Activated B cell treated with CpG ODN at 0.5 μM for 24 hours (primary cell): ENCODE measurements at regions not wholly inside any gene's neighbourhood (a gene's known extent, or its start where the extent isn't known, plus 50 kb on each side); places are given as distances from the start of the nearest gene placed in this dataset.

Experiments
- ATAC-seq: fragments of 200-7000 bp; cut with Tn5 transposase; one replicate; pipeline ENCODE4 v1.10.0; 2021; ENCODE audit warnings: low read depth, mild to moderate bottlenecking, moderate library complexity
- CTCF ChIA-PET: fragments of 350-600 bp; sonication (Branson Sonifier 250); formaldehyde crosslinking; loops from one replicate; lab custom pipeline; 2021; ENCODE audit warnings: antibody characterized with exemption; lab: Charles Lee
- POLR2A ChIA-PET: fragments of 350-600 bp; sonication (Branson Sonifier 250); formaldehyde crosslinking; loops from one replicate; lab custom pipeline; 2021; ENCODE audit warnings: antibody characterized with exemption; lab: Charles Lee
- DNase-seq: peaks from one replicate; pipeline ENCODE4 v3.0.0; 2022
- H3K27ac Mint-ChIP-seq: one replicate; pipeline ENCODE4 v1.8.0; 2020; ENCODE audit warnings: mixed read lengths
- H3K27me3 Mint-ChIP-seq: one replicate; pipeline ENCODE4 v1.8.0; 2021; ENCODE audit warnings: mixed read lengths
- H3K36me3 Mint-ChIP-seq: one replicate; pipeline ENCODE4 v1.8.0; 2021; ENCODE audit warnings: low read depth, mixed read lengths
- H3K4me1 Mint-ChIP-seq: one replicate; pipeline ENCODE4 v1.8.0; 2021; ENCODE audit warnings: mixed read lengths
- H3K4me3 Mint-ChIP-seq: one replicate; pipeline ENCODE4 v1.8.0; 2020; ENCODE audit warnings: mild to moderate bottlenecking, mixed read lengths
- H3K9me3 Mint-ChIP-seq: one replicate; pipeline ENCODE4 v1.8.0; 2020; ENCODE audit warnings: mixed read lengths
- intact Hi-C: fragments of 100-400 bp; cut with micrococcal nuclease; formaldehyde crosslinking; loops from one replicate; pipeline ENCODE4 v1.15.1; 2024
- TF ChIP-seq, protein P1 (sequence below): fragments of 200-600 bp; IDR thresholded peaks from one replicate; pipeline ENCODE4 v1.8.0; 2022; ENCODE audit warnings: antibody characterized with exemption, mild to moderate bottlenecking

DNA sequence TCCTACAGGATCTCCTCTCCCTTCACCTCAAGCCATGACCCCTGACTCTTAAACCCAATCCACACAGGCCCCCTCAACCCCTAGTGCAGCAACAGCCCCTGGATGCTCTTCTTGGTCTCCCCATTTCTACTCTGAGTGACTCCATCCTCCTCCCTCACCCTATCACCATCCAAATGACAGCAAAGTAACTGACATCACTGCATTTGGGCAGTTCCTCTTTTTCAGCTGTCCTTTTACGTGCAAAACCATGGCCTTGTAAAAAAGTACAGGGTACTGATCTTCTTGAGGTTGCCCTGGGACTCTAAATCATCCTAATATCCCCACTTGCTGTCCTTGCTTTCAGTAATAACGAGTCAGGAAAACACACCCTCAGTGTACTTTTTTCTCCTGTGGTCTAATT is 454.9 kb downstream of the ADRA2A start:
- no peaks in the 10 kb centered on the region for H3K9me3 Mint-ChIP-seq
- peaks cover 2% of the 10 kb centered on the region for H3K27me3 Mint-ChIP-seq
- TF ChIP-seq, protein P1, sequence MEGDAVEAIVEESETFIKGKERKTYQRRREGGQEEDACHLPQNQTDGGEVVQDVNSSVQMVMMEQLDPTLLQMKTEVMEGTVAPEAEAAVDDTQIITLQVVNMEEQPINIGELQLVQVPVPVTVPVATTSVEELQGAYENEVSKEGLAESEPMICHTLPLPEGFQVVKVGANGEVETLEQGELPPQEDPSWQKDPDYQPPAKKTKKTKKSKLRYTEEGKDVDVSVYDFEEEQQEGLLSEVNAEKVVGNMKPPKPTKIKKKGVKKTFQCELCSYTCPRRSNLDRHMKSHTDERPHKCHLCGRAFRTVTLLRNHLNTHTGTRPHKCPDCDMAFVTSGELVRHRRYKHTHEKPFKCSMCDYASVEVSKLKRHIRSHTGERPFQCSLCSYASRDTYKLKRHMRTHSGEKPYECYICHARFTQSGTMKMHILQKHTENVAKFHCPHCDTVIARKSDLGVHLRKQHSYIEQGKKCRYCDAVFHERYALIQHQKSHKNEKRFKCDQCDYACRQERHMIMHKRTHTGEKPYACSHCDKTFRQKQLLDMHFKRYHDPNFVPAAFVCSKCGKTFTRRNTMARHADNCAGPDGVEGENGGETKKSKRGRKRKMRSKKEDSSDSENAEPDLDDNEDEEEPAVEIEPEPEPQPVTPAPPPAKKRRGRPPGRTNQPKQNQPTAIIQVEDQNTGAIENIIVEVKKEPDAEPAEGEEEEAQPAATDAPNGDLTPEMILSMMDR = no peak
- H3K27ac Mint-ChIP-seq = no peak overlapping the region
- no peak overlapping the region for H3K4me3 Mint-ChIP-seq
- ChIA-PET CTCF (no interaction called here), POLR2A (no interaction called here)
- no peak for DNase-seq
- intact Hi-C loops = no loop called here
- ATAC-seq = no peak
- H3K36me3 Mint-ChIP-seq = no peaks in the 10 kb centered on the region
- no peaks in the 10 kb centered on the region for H3K4me1 Mint-ChIP-seq

DNA sequence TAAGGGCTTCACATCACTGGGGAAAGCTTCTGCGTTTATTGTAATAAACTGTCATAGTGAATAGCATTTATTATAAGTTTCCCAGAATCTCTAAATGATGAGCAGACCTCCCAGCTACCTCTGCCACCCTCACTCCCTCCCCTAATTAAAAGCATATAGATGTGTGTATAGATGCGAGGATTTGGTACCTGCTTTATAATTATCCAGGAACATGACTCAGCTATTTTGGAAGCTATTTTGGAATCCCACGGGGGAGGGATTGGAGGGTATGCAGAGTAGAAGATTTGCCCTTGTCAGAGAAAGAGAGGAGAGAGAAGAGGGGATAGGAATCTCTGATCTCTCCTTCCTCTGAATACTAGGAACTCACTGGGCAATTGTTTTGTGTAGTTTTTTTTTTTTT is 455.3 kb downstream of the ADRA2A start:
- no peaks in the 10 kb centered on the region for H3K4me1 Mint-ChIP-seq
- CTCF ChIA-PET = no interaction called here
- ATAC-seq (no peak), DNase-seq (no peak)
- no peak overlapping the region for H3K4me3 Mint-ChIP-seq
- TF ChIP-seq, protein P1 = no peak
- no peaks in the 10 kb centered on the region for H3K36me3 Mint-ChIP-seq
- POLR2A ChIA-PET = no interaction called here
- H3K27me3 Mint-ChIP-seq = no peaks in the 10 kb centered on the region
- no peaks in the 10 kb centered on the region for H3K9me3 Mint-ChIP-seq
- intact Hi-C loops = no loop called here
- H3K27ac Mint-ChIP-seq = no peak overlapping the region

DNA sequence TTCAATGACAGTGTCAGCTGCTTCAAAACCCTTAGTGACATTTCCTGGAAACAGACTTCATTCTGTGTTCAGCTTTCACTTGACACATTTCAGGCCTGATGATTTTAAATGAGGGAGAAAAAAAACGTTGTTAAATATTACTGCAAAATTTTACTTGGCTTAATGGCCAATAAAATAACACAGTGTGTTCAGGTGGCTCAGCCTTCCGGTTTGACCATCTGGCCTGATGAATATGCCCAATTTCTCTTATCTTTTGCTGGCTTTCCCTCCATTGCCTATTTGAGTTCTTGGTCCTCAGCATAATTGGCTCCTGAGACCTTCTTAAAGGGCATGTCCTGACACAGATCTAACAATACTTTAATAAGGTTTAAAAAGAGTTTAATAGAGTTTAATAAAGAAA is 462.4 kb downstream of the ADRA2A start:
- H3K4me3 Mint-ChIP-seq = no peak overlapping the region
- ATAC-seq (no peak), DNase-seq (no peak)
- no peaks in the 10 kb centered on the region for H3K9me3 Mint-ChIP-seq
- H3K27ac Mint-ChIP-seq = no peak overlapping the region
- TF ChIP-seq, protein P1 = no peak
- intact Hi-C loops = no loop called here
- no peaks in the 10 kb centered on the region for H3K4me1 Mint-ChIP-seq
- no peaks in the 10 kb centered on the region for H3K36me3 Mint-ChIP-seq
- CTCF ChIA-PET = no interaction called here
- POLR2A ChIA-PET = no interaction called here
- no peaks in the 10 kb centered on the region for H3K27me3 Mint-ChIP-seq

DNA sequence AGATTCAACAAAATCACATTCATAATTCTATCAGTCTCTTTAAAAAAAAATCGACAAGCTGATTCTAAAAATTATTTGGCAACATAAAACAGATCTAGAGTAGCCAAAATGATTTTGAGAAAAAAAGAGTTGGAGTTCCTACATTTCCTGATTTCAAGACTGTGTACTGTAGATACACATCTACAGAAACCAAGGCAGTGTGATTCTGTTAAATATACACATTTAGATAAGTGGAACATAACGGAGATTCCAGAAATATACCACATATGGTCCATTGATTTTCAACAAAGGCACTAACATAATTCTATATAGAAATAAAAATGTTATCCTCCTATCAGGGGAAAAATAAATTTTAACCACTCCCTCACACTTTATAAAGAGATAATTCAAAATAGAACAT is 467.0 kb downstream of the ADRA2A start:
- POLR2A ChIA-PET = no interaction called here
- intact Hi-C loops = no loop called here
- no peaks in the 10 kb centered on the region for H3K27me3 Mint-ChIP-seq

DNA sequence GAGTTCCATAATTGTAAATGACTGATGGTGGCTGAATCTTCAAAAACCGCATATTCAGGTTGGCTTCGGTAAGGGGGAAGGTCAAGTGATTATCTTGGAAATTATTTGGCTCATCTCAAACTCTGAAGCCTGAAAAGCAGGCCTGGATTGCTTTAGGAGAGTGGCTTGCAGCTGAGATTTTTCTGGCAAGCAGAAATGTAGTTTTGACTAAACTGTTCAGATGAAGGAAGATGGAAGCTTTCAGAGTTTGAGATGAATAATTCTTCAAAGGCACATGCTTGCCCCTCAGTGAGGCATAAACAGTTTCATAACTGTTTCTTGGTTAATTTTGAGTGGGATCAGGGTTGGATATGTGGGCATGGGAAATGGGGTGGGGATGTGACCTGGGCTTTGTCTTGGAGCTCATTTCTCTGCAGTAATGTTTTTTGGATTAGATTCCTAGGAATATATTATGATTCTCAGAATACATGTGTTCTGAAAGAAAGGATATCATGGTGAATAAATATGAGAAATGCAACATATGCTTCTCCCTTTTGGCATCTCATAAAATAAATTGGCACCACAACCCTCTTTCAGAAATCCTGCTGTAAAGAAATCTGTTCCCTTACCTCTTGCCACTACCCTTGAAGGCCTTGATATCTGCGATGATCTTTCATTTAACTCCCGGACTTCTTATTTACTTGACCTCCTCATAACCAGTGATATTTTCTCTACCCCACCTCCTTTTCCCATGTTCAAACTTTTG is 469.2 kb downstream of the ADRA2A start:
- POLR2A ChIA-PET = no interaction called here
- DNase-seq (no peak), ATAC-seq (no peak)
- Mint-ChIP-seq H3K9me3 (no peaks in the 10 kb centered on the region), H3K4me3 (no peak overlapping the region), H3K27ac (no peak overlapping the region), H3K4me1 (no peaks in the 10 kb centered on the region), H3K36me3 (no peaks in the 10 kb centered on the region), H3K27me3 (no peaks in the 10 kb centered on the region)
- intact Hi-C loops = no loop called here
- TF ChIP-seq, protein P1 = no peak
- CTCF ChIA-PET = no interaction called here

More for the DNA sequence above, 467.0 kb downstream of the ADRA2A start:
- H3K4me3 Mint-ChIP-seq = no peak overlapping the region
- CTCF ChIA-PET = no interaction called here
- H3K36me3 Mint-ChIP-seq = no peaks in the 10 kb centered on the region
- no peaks in the 10 kb centered on the region for H3K4me1 Mint-ChIP-seq
- TF ChIP-seq, protein P1 = no peak
- DNase-seq (no peak), ATAC-seq (no peak)
- H3K27ac Mint-ChIP-seq = no peak overlapping the region
- no peaks in the 10 kb centered on the region for H3K9me3 Mint-ChIP-seq
